ENCODE measurements at regions not wholly inside any gene's neighbourhood (a gene's known extent, or its start where the extent isn't known, plus 50 kb on each side); places are given as distances from the start of the nearest gene placed in this dataset.

- DNase-seq (ENCODE audit: low read depth in 2 of 2) = no peak
Observed at GRCh38 chr1:69433073-69433472, 134.6 kb upstream of the LRRC7 start.

GRCh38 chr1:69436151-69436550 lies 131.6 kb upstream of the LRRC7 start:
- DNase-seq (ENCODE audit: low read depth in 2 of 2) = no peak

GRCh38 chr1:69438056-69438795 lies 129.5 kb upstream of the LRRC7 start:
- no peak for DNase-seq (ENCODE audit: low read depth in 2 of 2)

GRCh38 chr1:69441496-69441895 lies 126.2 kb upstream of the LRRC7 start:
- no peak for DNase-seq (ENCODE audit: low read depth in 2 of 2)

- no peak for DNase-seq (ENCODE audit: low read depth in 2 of 2)
Observed at GRCh38 chr1:69451196-69451595, 116.5 kb upstream of the LRRC7 start.

GRCh38 chr1:69455718-69456117 lies 112.0 kb upstream of the LRRC7 start:
- DNase-seq (ENCODE audit: low read depth in 2 of 2) = no peak

- no peak for DNase-seq (ENCODE audit: low read depth in 2 of 2)
Observed at GRCh38 chr1:69459244-69459643, 108.5 kb upstream of the LRRC7 start.

GRCh38 chr1:69475021-69475420 lies 92.7 kb upstream of the LRRC7 start:
- DNase-seq (ENCODE audit: low read depth in 2 of 2) = no peak

GRCh38 chr1:69479734-69480133 lies 88.0 kb upstream of the LRRC7 start:
- no peak for DNase-seq (ENCODE audit: low read depth in 2 of 2)

- DNase-seq (ENCODE audit: low read depth in 2 of 2) = no peak
Observed at GRCh38 chr1:69483246-69483645, 84.5 kb upstream of the LRRC7 start.

GRCh38 chr1:69485616-69486015 lies 82.1 kb upstream of the LRRC7 start:
- DNase-seq (ENCODE audit: low read depth in 2 of 2) = no peak

GRCh38 chr1:69491416-69491815 lies 76.3 kb upstream of the LRRC7 start:
- no peak for DNase-seq (ENCODE audit: low read depth in 2 of 2)

- DNase-seq (ENCODE audit: low read depth in 2 of 2) = no peak
Observed at GRCh38 chr1:69492286-69492685, 75.4 kb upstream of the LRRC7 start.

- no peak for DNase-seq (ENCODE audit: low read depth in 2 of 2)
Observed at GRCh38 chr1:69494221-69494620, 73.5 kb upstream of the LRRC7 start.

GRCh38 chr1:69497441-69498221 lies 70.1 kb upstream of the LRRC7 start:
- DNase-seq (ENCODE audit: low read depth in 2 of 2) = no peak

- no peak for DNase-seq (ENCODE audit: low read depth in 2 of 2)
Observed at GRCh38 chr1:69498711-69499110, 69.0 kb upstream of the LRRC7 start.

GRCh38 chr1:69499203-69499803 lies 68.4 kb upstream of the LRRC7 start:
- no peak for DNase-seq (ENCODE audit: low read depth in 2 of 2)

GRCh38 chr1:69502991-69503390 lies 64.7 kb upstream of the LRRC7 start:
- no peak for DNase-seq (ENCODE audit: low read depth in 2 of 2)

- no peak for DNase-seq (ENCODE audit: low read depth in 2 of 2)
Observed at GRCh38 chr1:69504730-69505252, 62.9 kb upstream of the LRRC7 start.

GRCh38 chr1:69506311-69506710 lies 61.4 kb upstream of the LRRC7 start:
- no peak for DNase-seq (ENCODE audit: low read depth in 2 of 2)

GRCh38 chr1:69506721-69507120 lies 61.0 kb upstream of the LRRC7 start:
- no peak for DNase-seq (ENCODE audit: low read depth in 2 of 2)

GRCh38 chr1:69510026-69510425 lies 57.7 kb upstream of the LRRC7 start:
- no peak for DNase-seq (ENCODE audit: low read depth in 2 of 2)
